NCI-H69 (cell line): ENCODE measurements at regions not wholly inside any gene's neighbourhood (a gene's known extent, or its start where the extent isn't known, plus 50 kb on each side); places are given as distances from the start of the nearest gene placed in this dataset.
A peak's percentile ranks its signal among the peaks of the same experiment; 100 is the strongest.
"Not testable (repeated sequence)": the region's sequence is repeated elsewhere in the genome, so short reads cannot be mapped to it uniquely, and the experiment has no call there.

Experiments
- DNase-seq: peaks from one replicate; lab custom pipeline; 2025; lab: John Stamatoyannopoulos, UW

- no peak for DNase-seq
Observed at GRCh38 chr3:103494011-103494410, 1059.2 kb downstream of the ZPLD1 start.

- DNase-seq = no peak
Observed at GRCh38 chr3:103494512-103494911, 1059.7 kb downstream of the ZPLD1 start.

GRCh38 chr3:103495186-103495585 is 1060.4 kb downstream of the ZPLD1 start:
- DNase-seq = no peak

- DNase-seq = no peak
Observed at GRCh38 chr3:103499132-103499900, 1064.5 kb downstream of the ZPLD1 start.

GRCh38 chr3:103499967-103500366 is 1065.2 kb downstream of the ZPLD1 start:
- no peak for DNase-seq

- no peak for DNase-seq
Observed at GRCh38 chr3:103510760-103511159, 1075.9 kb downstream of the ZPLD1 start.

- peak; percentile 19 for DNase-seq
Observed at GRCh38 chr3:103511891-103512290, 1077.1 kb downstream of the ZPLD1 start.

- DNase-seq = no peak
Observed at GRCh38 chr3:103512595-103512994, 1077.8 kb downstream of the ZPLD1 start.

- DNase-seq = no peak
Observed at GRCh38 chr3:103513003-103513402, 1078.2 kb downstream of the ZPLD1 start.

- no peak for DNase-seq
Observed at GRCh38 chr3:103515116-103515515, 1080.3 kb downstream of the ZPLD1 start.

- no peak for DNase-seq
Observed at GRCh38 chr3:103516950-103517349, 1082.1 kb downstream of the ZPLD1 start.

GRCh38 chr3:103531327-103531726 is 1096.5 kb downstream of the ZPLD1 start:
- DNase-seq = not testable (repeated sequence)

- DNase-seq = no peak
Observed at GRCh38 chr3:103532986-103533385, 1098.2 kb downstream of the ZPLD1 start.

GRCh38 chr3:103554451-103554850 is 1119.6 kb downstream of the ZPLD1 start:
- no peak for DNase-seq

- not testable (repeated sequence) for DNase-seq
Observed at GRCh38 chr3:103564116-103564515, 1129.3 kb downstream of the ZPLD1 start.

- DNase-seq = no peak
Observed at GRCh38 chr3:103585809-103586208, 1151.0 kb downstream of the ZPLD1 start.

GRCh38 chr3:103589770-103590169 is 1155.0 kb downstream of the ZPLD1 start:
- no peak for DNase-seq

GRCh38 chr3:103600844-103601243 is 1166.0 kb downstream of the ZPLD1 start:
- no peak for DNase-seq

- DNase-seq = no peak
Observed at GRCh38 chr3:103601666-103602065, 1166.9 kb downstream of the ZPLD1 start.

- no peak for DNase-seq
Observed at GRCh38 chr3:103609472-103609871, 1174.7 kb downstream of the ZPLD1 start.

- DNase-seq = peak; percentile 8
Observed at GRCh38 chr3:103613397-103614156, 1178.8 kb downstream of the ZPLD1 start.

GRCh38 chr3:103614719-103615118 is 1179.9 kb downstream of the ZPLD1 start:
- peak; percentile 11 for DNase-seq

- DNase-seq = no peak
Observed at GRCh38 chr3:103617961-103618360, 1183.1 kb downstream of the ZPLD1 start.
